Astrocyte (in vitro differentiated cells and primary cell): ENCODE measurements at regions not wholly inside any gene's neighbourhood (a gene's known extent, or its start where the extent isn't known, plus 50 kb on each side); places are given as distances from the start of the nearest gene placed in this dataset.

Experiments
- DNase-seq: peaks from one replicate; pipeline ENCODE4 v3.0.0-alpha.2; 2010; ENCODE audit warnings: low read depth
- FAIRE-seq: peaks from 2 replicates; lab custom pipeline; 2011; peaks lifted over from hg19 to GRCh38; lab: Jason Lieb, UNC
- H2AFZ ChIP-seq: 2 replicates; pipeline ENCODE4 v1.6.0; 2012; ENCODE audit warnings: low read depth, low read length, inconsistent platforms
- H3K27ac ChIP-seq: 2 replicates; pipeline ENCODE4 v1.5.1; 2011; ENCODE audit warnings: low read depth, low read length, inconsistent platforms
- H3K27me3 ChIP-seq: 2 replicates; pipeline ENCODE4 v1.6.0; 2011; ENCODE audit warnings: low read length, inconsistent platforms; ENCODE audit not compliant: insufficient read depth
- H3K36me3 ChIP-seq: 2 replicates; pipeline ENCODE4 v1.5.1; 2011; ENCODE audit warnings: low read length, inconsistent platforms; ENCODE audit not compliant: insufficient read depth
- H3K4me1 ChIP-seq: 2 replicates; pipeline ENCODE4 v1.5.1; 2011; ENCODE audit warnings: low read length, inconsistent platforms; ENCODE audit not compliant: insufficient read depth
- H3K4me2 ChIP-seq: 2 replicates; pipeline ENCODE4 v1.6.0; 2012; ENCODE audit warnings: low read length, inconsistent platforms
- H3K4me3 ChIP-seq: 2 replicates; pipeline ENCODE4 v1.5.1; 2011; ENCODE audit warnings: low read depth, mild to moderate bottlenecking, low read length, inconsistent platforms; ENCODE audit not compliant: insufficient read depth
- H3K79me2 ChIP-seq: 2 replicates; pipeline ENCODE4 v1.6.0; 2012; ENCODE audit warnings: mild to moderate bottlenecking, low read length, inconsistent platforms; ENCODE audit not compliant: insufficient read depth
- H3K9ac ChIP-seq: 2 replicates; pipeline ENCODE4 v1.6.0; 2012; ENCODE audit warnings: mild to moderate bottlenecking, low read length, inconsistent platforms
- H3K9me3 ChIP-seq: 2 replicates; pipeline ENCODE4 v1.5.1; 2012; ENCODE audit warnings: low read depth, mild to moderate bottlenecking, low read length, inconsistent platforms; ENCODE audit not compliant: insufficient read depth
- H4K20me1 ChIP-seq: 2 replicates; pipeline ENCODE4 v1.6.0; 2012; ENCODE audit warnings: low read length, inconsistent platforms; ENCODE audit not compliant: insufficient read depth
- H3K27ac Mint-ChIP-seq: one replicate; pipeline ENCODE4 v1.8.0; 2021; ENCODE audit warnings: mild to moderate bottlenecking, mixed read lengths; ENCODE audit not compliant: unreplicated experiment
- H3K27me3 Mint-ChIP-seq: one replicate; pipeline ENCODE4 v1.8.0; 2021; ENCODE audit warnings: low read depth, mixed read lengths; ENCODE audit not compliant: unreplicated experiment
- H3K36me3 Mint-ChIP-seq: one replicate; pipeline ENCODE4 v1.8.0; 2021; ENCODE audit warnings: low read depth, mixed read lengths; ENCODE audit not compliant: unreplicated experiment
- H3K4me1 Mint-ChIP-seq: one replicate; pipeline ENCODE4 v1.8.0; 2021; ENCODE audit warnings: low read depth, mixed read lengths; ENCODE audit not compliant: unreplicated experiment
- H3K4me3 Mint-ChIP-seq: one replicate; pipeline ENCODE4 v1.8.0; 2021; ENCODE audit warnings: mild to moderate bottlenecking, moderate library complexity, mixed read lengths; ENCODE audit not compliant: unreplicated experiment
- H3K9me3 Mint-ChIP-seq: one replicate; pipeline ENCODE4 v1.8.0; 2021; ENCODE audit warnings: mild to moderate bottlenecking, mixed read lengths; ENCODE audit not compliant: unreplicated experiment
- EZH2 ChIP-seq: IDR thresholded peaks from 2 replicates; pipeline ENCODE4 v1.6.1; 2012; ENCODE audit warnings: mild to moderate bottlenecking, low read length, inconsistent platforms; ENCODE audit not compliant: insufficient read depth
- TF ChIP-seq, protein P1 (sequence below): IDR thresholded peaks from 2 replicates; pipeline ENCODE4 v1.5.1; 2011; ENCODE audit warnings: low read depth, mild to moderate bottlenecking, inconsistent platforms, low read length, moderate library complexity; ENCODE audit not compliant: insufficient read depth

GRCh38 chr21:17429936-17430335 is 82.9 kb upstream of the CXADR start:
- no peak overlapping the region for H3K27ac Mint-ChIP-seq

DNA sequence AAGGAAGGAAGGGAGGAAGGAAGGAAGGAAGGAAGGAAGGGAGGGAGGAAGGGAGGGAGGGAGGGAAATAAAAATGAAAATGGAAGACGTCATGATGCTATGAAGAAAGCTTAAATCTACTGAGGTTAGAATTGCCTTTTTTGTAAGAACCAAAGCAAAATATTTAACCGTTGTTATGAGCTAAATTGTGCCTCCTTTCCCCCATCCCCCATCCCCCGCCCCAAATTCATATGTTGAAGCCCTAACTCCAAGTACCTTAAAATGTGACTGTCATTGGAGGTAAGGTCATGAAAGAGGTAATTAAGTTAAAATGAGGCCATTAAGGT is 80.1 kb upstream of the CXADR start:
- FAIRE-seq (no peak), DNase-seq (no peak)
- no peak overlapping the region for H2AFZ ChIP-seq
- no peak overlapping the region for H3K4me2 ChIP-seq
- H3K36me3 ChIP-seq = no peaks in the 10 kb centered on the region
- Mint-ChIP-seq H3K4me1 (no peaks in the 10 kb centered on the region), H3K27me3 (no peaks in the 10 kb centered on the region), H3K9me3 (no peaks in the 10 kb centered on the region), H3K27ac (no peak overlapping the region), H3K36me3 (no peaks in the 10 kb centered on the region), H3K4me3 (no peak overlapping the region)
- H4K20me1 ChIP-seq = no peaks in the 10 kb centered on the region
- H3K27me3 ChIP-seq = peaks cover 3% of the 10 kb centered on the region
- H3K4me1 ChIP-seq = no peaks in the 10 kb centered on the region
- H3K9ac ChIP-seq = no peak overlapping the region
- no peaks in the 10 kb centered on the region for H3K9me3 ChIP-seq
- H3K4me3 ChIP-seq = no peak overlapping the region
- no peak overlapping the region for H3K27ac ChIP-seq
- H3K79me2 ChIP-seq = no peaks in the 10 kb centered on the region
- TF ChIP-seq, protein P1, sequence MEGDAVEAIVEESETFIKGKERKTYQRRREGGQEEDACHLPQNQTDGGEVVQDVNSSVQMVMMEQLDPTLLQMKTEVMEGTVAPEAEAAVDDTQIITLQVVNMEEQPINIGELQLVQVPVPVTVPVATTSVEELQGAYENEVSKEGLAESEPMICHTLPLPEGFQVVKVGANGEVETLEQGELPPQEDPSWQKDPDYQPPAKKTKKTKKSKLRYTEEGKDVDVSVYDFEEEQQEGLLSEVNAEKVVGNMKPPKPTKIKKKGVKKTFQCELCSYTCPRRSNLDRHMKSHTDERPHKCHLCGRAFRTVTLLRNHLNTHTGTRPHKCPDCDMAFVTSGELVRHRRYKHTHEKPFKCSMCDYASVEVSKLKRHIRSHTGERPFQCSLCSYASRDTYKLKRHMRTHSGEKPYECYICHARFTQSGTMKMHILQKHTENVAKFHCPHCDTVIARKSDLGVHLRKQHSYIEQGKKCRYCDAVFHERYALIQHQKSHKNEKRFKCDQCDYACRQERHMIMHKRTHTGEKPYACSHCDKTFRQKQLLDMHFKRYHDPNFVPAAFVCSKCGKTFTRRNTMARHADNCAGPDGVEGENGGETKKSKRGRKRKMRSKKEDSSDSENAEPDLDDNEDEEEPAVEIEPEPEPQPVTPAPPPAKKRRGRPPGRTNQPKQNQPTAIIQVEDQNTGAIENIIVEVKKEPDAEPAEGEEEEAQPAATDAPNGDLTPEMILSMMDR = no peak
- TF ChIP-seq EZH2 = no peak

More at GRCh38 chr21:17429936-17430335, 82.9 kb upstream of the CXADR start:
- Histone ChIP-seq H3K4me1 (no peaks in the 10 kb centered on the region), H2AFZ (no peak overlapping the region), H3K9ac (no peak overlapping the region), H3K27me3 (no peaks in the 10 kb centered on the region), H3K36me3 (no peaks in the 10 kb centered on the region), H3K4me3 (no peak overlapping the region), H3K79me2 (no peaks in the 10 kb centered on the region), H3K4me2 (no peak overlapping the region), H3K27ac (no peak overlapping the region), H4K20me1 (no peaks in the 10 kb centered on the region), H3K9me3 (no peaks in the 10 kb centered on the region)
- Mint-ChIP-seq H3K27me3 (no peaks in the 10 kb centered on the region), H3K4me1 (no peaks in the 10 kb centered on the region), H3K4me3 (no peak overlapping the region), H3K9me3 (no peaks in the 10 kb centered on the region), H3K36me3 (no peaks in the 10 kb centered on the region)
- DNase-seq = no peak
- TF ChIP-seq, protein P1 = no peak
- TF ChIP-seq EZH2 = no peak
- FAIRE-seq = no peak

DNA sequence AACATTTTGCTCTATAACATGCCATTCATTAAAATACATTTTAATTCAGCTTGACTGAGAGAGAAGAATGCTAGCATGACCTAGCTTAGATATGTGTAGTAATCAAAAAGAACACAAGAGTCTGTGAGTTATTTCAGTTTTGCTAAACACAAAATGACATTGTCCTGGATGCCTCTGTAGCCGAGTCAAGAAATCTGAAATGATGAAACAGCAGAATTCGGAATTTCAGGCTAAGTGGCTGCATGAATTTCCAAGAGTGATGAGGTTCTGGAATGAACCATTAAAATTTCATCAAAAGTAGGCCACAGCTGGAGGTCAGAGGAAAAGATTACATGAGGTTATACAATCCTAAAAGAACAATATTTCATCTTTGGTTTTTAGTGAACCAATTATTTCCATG is 79.1 kb upstream of the CXADR start:
- DNase-seq = no peak
- H3K9me3 ChIP-seq = no peaks in the 10 kb centered on the region
- H3K4me3 Mint-ChIP-seq = no peak overlapping the region
- H3K27me3 Mint-ChIP-seq = no peaks in the 10 kb centered on the region
- no peak overlapping the region for H3K27ac ChIP-seq
- no peak overlapping the region for H3K4me2 ChIP-seq
- H2AFZ ChIP-seq = no peak overlapping the region
- no peak overlapping the region for H3K27ac Mint-ChIP-seq
- H3K4me1 Mint-ChIP-seq = peaks cover 7% of the 10 kb centered on the region
- no peak overlapping the region for H3K9ac ChIP-seq
- H3K9me3 Mint-ChIP-seq = no peaks in the 10 kb centered on the region
- H3K36me3 ChIP-seq = no peaks in the 10 kb centered on the region
- H3K36me3 Mint-ChIP-seq = no peaks in the 10 kb centered on the region
- H4K20me1 ChIP-seq = no peaks in the 10 kb centered on the region
- H3K79me2 ChIP-seq = no peaks in the 10 kb centered on the region
- no peak for FAIRE-seq
- no peaks in the 10 kb centered on the region for H3K4me1 ChIP-seq
- peaks cover 5% of the 10 kb centered on the region for H3K27me3 ChIP-seq
- no peak overlapping the region for H3K4me3 ChIP-seq
- TF ChIP-seq, protein P1 = no peak
- TF ChIP-seq EZH2 = no peak
